ENCODE measurements at regions not wholly inside any gene's neighbourhood (a gene's known extent, or its start where the extent isn't known, plus 50 kb on each side); places are given as distances from the start of the nearest gene placed in this dataset.

GRCh38 chr5:89208392-89208791, 325.4 kb upstream of the MEF2C start:
- TF ChIP-seq CTCF (IDR thresholded peaks at IDR 0.05), result no peak
- no peak for TF ChIP-seq EP300 (IDR thresholded peaks at IDR 0.05)
- no peak for TF ChIP-seq POLR2A (IDR thresholded peaks at IDR 0.05)
